T follicular helper cell (primary cell): ENCODE measurements at regions not wholly inside any gene's neighbourhood (a gene's known extent, or its start where the extent isn't known, plus 50 kb on each side); places are given as distances from the start of the nearest gene placed in this dataset.
A peak's percentile ranks its signal among the peaks of the same experiment; 100 is the strongest.
"Not testable (repeated sequence)": the region's sequence is repeated elsewhere in the genome, so short reads cannot be mapped to it uniquely, and the experiment has no call there.

Experiments
- DNase-seq: peaks from one replicate; pipeline ENCODE4 v3.0.0-alpha.2; 2020; ENCODE audit warnings: low read depth

- no peak for DNase-seq
These were observed 102.8 kb downstream of the TNFAIP3 start for GRCh38 chr6:137969874-137970273.

GRCh38 chr6:137970368-137970767 is 103.3 kb downstream of the TNFAIP3 start:
- DNase-seq, result no peak

- no peak for DNase-seq
These were observed 106.1 kb downstream of the TNFAIP3 start for GRCh38 chr6:137973201-137973600.

- DNase-seq, result no peak
These were observed 108.3 kb downstream of the TNFAIP3 start for GRCh38 chr6:137975188-137975940.

- no peak for DNase-seq
These were observed 109.4 kb downstream of the TNFAIP3 start for GRCh38 chr6:137976430-137976829.

- DNase-seq, result no peak
These were observed 110.1 kb downstream of the TNFAIP3 start for GRCh38 chr6:137977206-137977605.

GRCh38 chr6:137977814-137978213 is 110.8 kb downstream of the TNFAIP3 start:
- no peak for DNase-seq

- DNase-seq, result no peak
These were observed 111.3 kb downstream of the TNFAIP3 start for GRCh38 chr6:137978252-137978896.

- DNase-seq, result not testable (repeated sequence)
These were observed 112.2 kb downstream of the TNFAIP3 start for GRCh38 chr6:137979263-137979662.

GRCh38 chr6:137980777-137981176 is 113.7 kb downstream of the TNFAIP3 start:
- DNase-seq, result no peak

- no peak for DNase-seq
These were observed 114.7 kb downstream of the TNFAIP3 start for GRCh38 chr6:137981758-137982157.

- no peak for DNase-seq
These were observed 115.5 kb downstream of the TNFAIP3 start for GRCh38 chr6:137982418-137983189.

GRCh38 chr6:137983269-137983668 is 116.2 kb downstream of the TNFAIP3 start:
- DNase-seq, result no peak

GRCh38 chr6:137989664-137990063 is 117.6 kb downstream of the PERP start:
- no peak for DNase-seq

- DNase-seq, result no peak
These were observed 111.8 kb downstream of the PERP start for GRCh38 chr6:137995371-137995770.

GRCh38 chr6:137998461-137999019 is 108.7 kb downstream of the PERP start:
- no peak for DNase-seq

- DNase-seq, result no peak
These were observed 107.4 kb downstream of the PERP start for GRCh38 chr6:137999815-138000214.

GRCh38 chr6:138000941-138001340 is 106.3 kb downstream of the PERP start:
- DNase-seq, result no peak

GRCh38 chr6:138001750-138002349 is 105.4 kb downstream of the PERP start:
- DNase-seq, result peak; percentile 30

GRCh38 chr6:138004430-138005287 is 102.6 kb downstream of the PERP start:
- DNase-seq, result no peak

- no peak for DNase-seq
These were observed 101.4 kb downstream of the PERP start for GRCh38 chr6:138005846-138006245.
